ENCODE measurements at regions not wholly inside any gene's neighbourhood (a gene's known extent, or its start where the extent isn't known, plus 50 kb on each side); places are given as distances from the start of the nearest gene placed in this dataset.

- Mint-ChIP-seq H3K27me3 (ENCODE audit: unreplicated experiment) (no peaks in the 10 kb centered on the region), H3K4me3 (ENCODE audit: low read depth, unreplicated experiment) (no peak overlapping the region), H3K27ac (ENCODE audit: unreplicated experiment) (no peak overlapping the region), H3K4me1 (ENCODE audit: low read depth, unreplicated experiment) (no peaks in the 10 kb centered on the region), H3K9me3 (ENCODE audit: low read depth, unreplicated experiment) (peaks cover 18% of the 10 kb centered on the region), H3K36me3 (ENCODE audit: insufficient read depth, unreplicated experiment) (no peaks in the 10 kb centered on the region)
- CTCF ChIA-PET, result no interaction called here
- no TSS peak for BruUV-seq (replicated peaks)
- intact Hi-C loops (cut with micrococcal nuclease; ENCODE audit: unreplicated experiment), result no loop called here
- TF ChIP-seq, protein P1, sequence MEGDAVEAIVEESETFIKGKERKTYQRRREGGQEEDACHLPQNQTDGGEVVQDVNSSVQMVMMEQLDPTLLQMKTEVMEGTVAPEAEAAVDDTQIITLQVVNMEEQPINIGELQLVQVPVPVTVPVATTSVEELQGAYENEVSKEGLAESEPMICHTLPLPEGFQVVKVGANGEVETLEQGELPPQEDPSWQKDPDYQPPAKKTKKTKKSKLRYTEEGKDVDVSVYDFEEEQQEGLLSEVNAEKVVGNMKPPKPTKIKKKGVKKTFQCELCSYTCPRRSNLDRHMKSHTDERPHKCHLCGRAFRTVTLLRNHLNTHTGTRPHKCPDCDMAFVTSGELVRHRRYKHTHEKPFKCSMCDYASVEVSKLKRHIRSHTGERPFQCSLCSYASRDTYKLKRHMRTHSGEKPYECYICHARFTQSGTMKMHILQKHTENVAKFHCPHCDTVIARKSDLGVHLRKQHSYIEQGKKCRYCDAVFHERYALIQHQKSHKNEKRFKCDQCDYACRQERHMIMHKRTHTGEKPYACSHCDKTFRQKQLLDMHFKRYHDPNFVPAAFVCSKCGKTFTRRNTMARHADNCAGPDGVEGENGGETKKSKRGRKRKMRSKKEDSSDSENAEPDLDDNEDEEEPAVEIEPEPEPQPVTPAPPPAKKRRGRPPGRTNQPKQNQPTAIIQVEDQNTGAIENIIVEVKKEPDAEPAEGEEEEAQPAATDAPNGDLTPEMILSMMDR (IDR thresholded peaks at IDR 0.05; ENCODE audit: unreplicated experiment), result no peak
- DNase-seq, result no peak
Measured at GRCh38 chr10:58459069-58459468, 53.6 kb upstream of the BICC1 start.

DNA sequence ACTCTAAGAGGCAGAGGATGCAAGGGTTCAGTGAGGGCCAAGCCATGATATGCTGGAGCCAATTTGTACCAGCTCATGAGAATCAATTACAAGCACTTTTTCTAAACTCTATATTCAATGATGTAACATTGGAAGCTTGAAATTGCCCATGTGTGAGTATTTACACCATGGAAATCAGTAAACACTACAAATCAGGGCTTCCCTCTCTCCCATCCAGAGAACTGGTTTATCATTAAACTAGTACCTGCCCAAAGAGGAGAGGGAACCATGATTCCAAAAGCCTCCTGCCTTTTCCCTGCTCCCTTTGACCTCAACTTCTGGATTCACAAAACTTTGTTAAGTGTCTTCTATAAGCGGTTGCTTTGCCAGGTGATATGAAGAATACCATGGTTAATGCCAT is 52.5 kb upstream of the BICC1 start:
- CTCF ChIA-PET, result no interaction called here
- Mint-ChIP-seq H3K27me3 (ENCODE audit: unreplicated experiment) (no peaks in the 10 kb centered on the region), H3K27ac (ENCODE audit: unreplicated experiment) (no peak overlapping the region), H3K36me3 (ENCODE audit: insufficient read depth, unreplicated experiment) (no peaks in the 10 kb centered on the region), H3K4me3 (ENCODE audit: low read depth, unreplicated experiment) (no peak overlapping the region), H3K4me1 (ENCODE audit: low read depth, unreplicated experiment) (no peaks in the 10 kb centered on the region), H3K9me3 (ENCODE audit: low read depth, unreplicated experiment) (peaks cover 18% of the 10 kb centered on the region)
- intact Hi-C loops (cut with micrococcal nuclease; ENCODE audit: unreplicated experiment), result no loop called here
- no TSS peak for BruUV-seq (replicated peaks)
- TF ChIP-seq, protein P1 (IDR thresholded peaks at IDR 0.05; ENCODE audit: unreplicated experiment), result no peak
- no peak for DNase-seq

DNA sequence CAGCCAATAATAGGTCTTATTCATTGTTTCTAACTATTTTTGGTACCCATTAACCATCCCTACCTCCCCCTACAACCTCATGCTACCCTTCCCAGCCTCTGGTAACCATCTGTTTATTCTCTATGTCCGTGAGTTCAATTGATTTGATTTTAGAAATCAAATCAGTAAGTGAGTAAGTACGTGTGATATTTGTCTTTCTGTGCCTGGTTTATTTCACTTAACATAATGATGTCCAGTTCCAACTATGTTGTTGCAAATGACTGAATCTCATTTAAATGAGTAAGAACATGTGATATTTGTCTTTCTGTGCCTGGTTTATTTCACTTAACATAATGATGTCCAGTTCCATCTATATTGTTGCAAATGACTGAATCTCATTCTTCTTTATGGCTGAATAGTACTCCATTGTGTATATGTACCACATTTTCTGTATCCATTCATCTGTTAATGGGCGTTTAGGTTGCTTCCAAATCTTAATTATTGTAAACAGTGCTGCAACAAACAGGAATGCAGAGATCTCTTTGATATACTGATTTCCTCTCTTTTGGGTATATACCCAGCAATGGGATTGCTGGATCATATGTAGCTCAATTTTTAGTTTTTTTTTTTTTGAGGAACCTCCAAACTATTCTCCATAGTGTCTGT is 49.7 kb upstream of the BICC1 start:
- TF ChIP-seq, protein P1 (IDR thresholded peaks at IDR 0.05; ENCODE audit: unreplicated experiment), result no peak
- no peaks in the 10 kb centered on the region for H3K27me3 Mint-ChIP-seq (ENCODE audit: unreplicated experiment)
- H3K36me3 Mint-ChIP-seq (ENCODE audit: insufficient read depth, unreplicated experiment), result no peaks in the 10 kb centered on the region
- intact Hi-C loops (cut with micrococcal nuclease; ENCODE audit: unreplicated experiment), result no loop called here
- CTCF ChIA-PET, result interaction anchor here (0.7 kb wide), 1 partner anchor 50 kb away, joined by 5 read pairs; no protein-coding TSS in a partner anchor
- H3K9me3 Mint-ChIP-seq (ENCODE audit: low read depth, unreplicated experiment), result peaks cover 7% of the 10 kb centered on the region
- no TSS peak for BruUV-seq (replicated peaks)
- H3K4me3 Mint-ChIP-seq (ENCODE audit: low read depth, unreplicated experiment), result no peak overlapping the region
- H3K4me1 Mint-ChIP-seq (ENCODE audit: low read depth, unreplicated experiment), result peaks cover 22% of the 10 kb centered on the region
- no peak for DNase-seq
- H3K27ac Mint-ChIP-seq (ENCODE audit: unreplicated experiment), result no peak overlapping the region
